A172 (cell line): ENCODE measurements at regions not wholly inside any gene's neighbourhood (a gene's known extent, or its start where the extent isn't known, plus 50 kb on each side); places are given as distances from the start of the nearest gene placed in this dataset.

ENCODE experiments used
- DNase-seq: peaks from one replicate; pipeline ENCODE4 v3.0.0-alpha.2; 2015; ENCODE audit warnings: low spot score

- DNase-seq = peak; percentile 66
Observed at GRCh38 chr4:158008551-158009218, 164.1 kb downstream of the GASK1B start.

- DNase-seq = no peak
Observed at GRCh38 chr4:158007566-158007965, 165.3 kb downstream of the GASK1B start.

- no peak for DNase-seq
Observed at GRCh38 chr4:158006990-158007389, 165.8 kb downstream of the GASK1B start.

- DNase-seq = no peak
Observed at GRCh38 chr4:158005021-158005420, 167.8 kb downstream of the GASK1B start.

GRCh38 chr4:158004101-158004500 lies 168.7 kb downstream of the GASK1B start:
- DNase-seq = no peak

- DNase-seq = no peak
Observed at GRCh38 chr4:158003212-158003611, 169.6 kb downstream of the GASK1B start.

- DNase-seq = no peak
Observed at GRCh38 chr4:158002173-158002572, 170.7 kb downstream of the GASK1B start.

GRCh38 chr4:158001756-158002155 lies 171.1 kb downstream of the GASK1B start:
- DNase-seq = no peak

- no peak for DNase-seq
Observed at GRCh38 chr4:157999723-158000122, 173.1 kb downstream of the GASK1B start.

- DNase-seq = no peak
Observed at GRCh38 chr4:157997296-157997695, 175.5 kb downstream of the GASK1B start.

- DNase-seq = peak; percentile 34
Observed at GRCh38 chr4:157996061-157997028, 176.5 kb downstream of the GASK1B start.

GRCh38 chr4:157994863-157995262 lies 178.0 kb downstream of the GASK1B start:
- peak; percentile 35 for DNase-seq

- DNase-seq = no peak
Observed at GRCh38 chr4:157992948-157993839, 179.6 kb downstream of the GASK1B start.

GRCh38 chr4:157992038-157992705 lies 180.7 kb downstream of the GASK1B start:
- DNase-seq = peak; percentile 75

- DNase-seq = no peak
Observed at GRCh38 chr4:157988641-157989040, 184.2 kb downstream of the GASK1B start.

- no peak for DNase-seq
Observed at GRCh38 chr4:157984285-157984911, 188.4 kb downstream of the GASK1B start.

- DNase-seq = no peak
Observed at GRCh38 chr4:157983300-157983699, 189.5 kb downstream of the GASK1B start.

GRCh38 chr4:157980158-157980557 lies 192.7 kb downstream of the GASK1B start:
- DNase-seq = no peak

- peak; percentile 61 for DNase-seq
Observed at GRCh38 chr4:157978680-157979361, 194.0 kb downstream of the GASK1B start.

- DNase-seq = no peak
Observed at GRCh38 chr4:157977086-157977485, 195.7 kb downstream of the GASK1B start.
